ENCODE measurements at regions not wholly inside any gene's neighbourhood (a gene's known extent, or its start where the extent isn't known, plus 50 kb on each side); places are given as distances from the start of the nearest gene placed in this dataset.

DNA sequence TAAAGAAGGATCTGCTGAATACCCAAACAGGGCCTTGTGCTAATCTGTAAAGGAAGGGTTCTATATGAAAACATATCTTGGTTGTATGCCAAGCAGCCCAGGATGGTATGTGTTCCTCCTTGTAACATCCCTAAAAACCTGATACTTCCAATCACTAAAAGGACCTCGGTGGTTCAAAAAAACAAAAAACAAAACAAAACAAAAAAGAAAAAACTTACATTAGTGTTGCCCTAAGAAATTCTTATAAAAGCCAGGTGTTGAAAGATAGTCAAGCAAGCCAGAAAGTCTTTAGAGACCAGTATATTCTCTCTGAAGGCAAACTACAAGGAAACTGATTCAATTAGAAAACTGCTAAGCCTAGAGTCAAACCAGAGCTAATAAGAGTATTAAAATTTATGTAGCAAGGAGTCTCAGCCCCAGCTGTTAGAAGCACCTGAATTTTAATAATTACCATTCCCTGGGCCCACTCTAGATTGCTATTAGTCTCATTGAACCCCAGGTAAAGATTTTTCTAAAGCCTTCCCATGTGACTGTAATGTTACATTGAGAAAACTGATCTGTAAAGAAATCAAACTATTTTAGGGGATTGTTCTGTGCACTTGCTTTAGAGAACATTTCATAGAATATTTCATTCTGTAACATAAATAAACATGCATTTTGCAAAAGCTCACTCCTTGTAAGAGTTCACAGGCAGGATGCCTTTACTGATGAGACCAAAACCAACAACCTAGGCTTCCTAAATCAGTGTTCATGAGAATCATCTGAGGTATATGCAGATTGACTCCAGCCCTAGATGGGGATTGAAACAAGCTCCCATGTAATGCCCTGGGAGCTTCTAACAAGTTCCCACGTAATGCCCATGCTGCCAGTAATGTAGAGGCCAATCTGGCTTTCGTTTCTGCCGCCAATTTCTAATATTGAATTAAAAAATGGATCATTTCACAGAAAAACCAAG lies 95.2 kb upstream of the BTN3A2 start:
- TF ChIP-seq, protein P1, sequence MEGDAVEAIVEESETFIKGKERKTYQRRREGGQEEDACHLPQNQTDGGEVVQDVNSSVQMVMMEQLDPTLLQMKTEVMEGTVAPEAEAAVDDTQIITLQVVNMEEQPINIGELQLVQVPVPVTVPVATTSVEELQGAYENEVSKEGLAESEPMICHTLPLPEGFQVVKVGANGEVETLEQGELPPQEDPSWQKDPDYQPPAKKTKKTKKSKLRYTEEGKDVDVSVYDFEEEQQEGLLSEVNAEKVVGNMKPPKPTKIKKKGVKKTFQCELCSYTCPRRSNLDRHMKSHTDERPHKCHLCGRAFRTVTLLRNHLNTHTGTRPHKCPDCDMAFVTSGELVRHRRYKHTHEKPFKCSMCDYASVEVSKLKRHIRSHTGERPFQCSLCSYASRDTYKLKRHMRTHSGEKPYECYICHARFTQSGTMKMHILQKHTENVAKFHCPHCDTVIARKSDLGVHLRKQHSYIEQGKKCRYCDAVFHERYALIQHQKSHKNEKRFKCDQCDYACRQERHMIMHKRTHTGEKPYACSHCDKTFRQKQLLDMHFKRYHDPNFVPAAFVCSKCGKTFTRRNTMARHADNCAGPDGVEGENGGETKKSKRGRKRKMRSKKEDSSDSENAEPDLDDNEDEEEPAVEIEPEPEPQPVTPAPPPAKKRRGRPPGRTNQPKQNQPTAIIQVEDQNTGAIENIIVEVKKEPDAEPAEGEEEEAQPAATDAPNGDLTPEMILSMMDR (IDR thresholded peaks at IDR 0.05; ENCODE audit: low read depth, low read length), result no peak
- TF ChIP-seq POLR2A (IDR thresholded peaks at IDR 0.05; ENCODE audit: extremely low read depth, insufficient read length), result no peak
